H1 (cell line): ENCODE measurements at regions not wholly inside any gene's neighbourhood (a gene's known extent, or its start where the extent isn't known, plus 50 kb on each side); places are given as distances from the start of the nearest gene placed in this dataset.

Source experiments
- EZH2 ChIP-seq: fragments of 200-600 bp; sonication (generic); IDR thresholded peaks from 2 replicates; pipeline ENCODE4 v1.7.1; 2012; ENCODE audit warnings: low read depth, mild to moderate bottlenecking, moderate library complexity, low read length, inconsistent platforms; ENCODE audit not compliant: severe bottlenecking
- NRF1 ChIP-seq: IDR thresholded peaks from 2 replicates; pipeline ENCODE4 v1.6.1; 2011; ENCODE audit warnings: mild to moderate bottlenecking, low read depth, low read length, improper control_type of control experiment
- POLR2A ChIP-seq, 2 experiments: IDR thresholded peaks; 1 replicate in 1 of 2; 2 replicates in 1 of 2; pipeline ENCODE4 v1.6.1; 2011; ENCODE audit warnings: low read depth in 2 of 2, low read length in 2 of 2, mild to moderate bottlenecking in 2 of 2; ENCODE audit errors: control extremely low read depth in 1 of 2
- POLR2AphosphoS5 ChIP-seq: IDR thresholded peaks from 2 replicates; pipeline ENCODE4 v1.6.1; 2011; ENCODE audit warnings: low read depth, low read length
- SAP30 ChIP-seq: fragments of 300-600 bp; sonication (generic); IDR thresholded peaks from 2 replicates; pipeline ENCODE4 v1.7.1; 2012; ENCODE audit warnings: low read length, moderate library complexity, mild to moderate bottlenecking, inconsistent platforms; ENCODE audit not compliant: insufficient read depth, insufficient replicate concordance

DNA sequence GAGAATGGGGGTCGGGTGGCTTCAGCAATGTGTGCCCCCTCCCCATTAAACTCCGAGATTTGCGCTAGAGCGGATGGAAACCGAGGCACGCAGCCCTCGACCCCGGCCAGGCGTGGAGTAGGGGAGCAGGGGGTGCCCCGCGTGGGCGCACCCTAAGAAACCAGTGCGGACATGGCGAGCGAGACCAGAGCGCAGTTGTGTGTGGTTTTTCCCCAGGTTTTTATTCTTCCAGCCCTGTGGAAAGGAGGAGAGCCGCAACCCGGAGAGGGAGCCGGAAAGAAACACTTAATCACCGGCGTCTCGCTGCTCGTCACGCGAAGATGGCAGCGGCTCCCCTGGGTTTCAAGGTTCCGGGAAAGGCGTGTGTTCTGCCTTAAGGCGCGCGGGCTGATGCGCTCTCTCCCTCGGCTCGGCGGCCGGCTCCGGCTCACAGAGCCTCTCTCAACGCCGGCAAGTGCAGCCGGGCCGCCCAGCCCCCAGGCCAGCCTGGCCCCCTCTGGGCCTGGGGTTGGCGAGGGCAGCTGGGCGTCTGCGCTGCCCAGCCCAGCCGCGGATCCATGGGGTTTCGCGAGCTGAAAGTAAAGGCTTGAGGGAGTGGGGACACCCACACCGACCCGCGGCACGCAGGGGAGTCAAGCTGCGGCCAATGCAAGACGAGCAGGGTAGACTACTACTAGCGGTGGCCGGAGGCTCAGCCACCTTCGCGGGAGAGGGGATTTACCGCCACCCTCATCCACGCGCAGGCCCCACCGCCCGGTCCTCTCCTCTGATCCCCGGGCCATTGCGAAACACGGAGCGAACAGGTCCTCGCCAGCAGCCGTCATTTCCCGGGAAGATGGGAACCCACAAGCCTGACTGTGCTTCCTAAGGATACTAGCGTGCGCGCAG, 74.0 kb upstream of the BCOR start:
- TF ChIP-seq EZH2 (no peak), POLR2A (IDR thresholded peaks at IDR 0.05; ENCODE audit: control extremely low read depth in 1 of 2, low read depth in 2 of 2, low read length in 2 of 2) (no peak), SAP30 (no peak), POLR2AphosphoS5 (no peak), NRF1 (no peak)
